ENCODE measurements at regions not wholly inside any gene's neighbourhood (a gene's known extent, or its start where the extent isn't known, plus 50 kb on each side); places are given as distances from the start of the nearest gene placed in this dataset.

DNA sequence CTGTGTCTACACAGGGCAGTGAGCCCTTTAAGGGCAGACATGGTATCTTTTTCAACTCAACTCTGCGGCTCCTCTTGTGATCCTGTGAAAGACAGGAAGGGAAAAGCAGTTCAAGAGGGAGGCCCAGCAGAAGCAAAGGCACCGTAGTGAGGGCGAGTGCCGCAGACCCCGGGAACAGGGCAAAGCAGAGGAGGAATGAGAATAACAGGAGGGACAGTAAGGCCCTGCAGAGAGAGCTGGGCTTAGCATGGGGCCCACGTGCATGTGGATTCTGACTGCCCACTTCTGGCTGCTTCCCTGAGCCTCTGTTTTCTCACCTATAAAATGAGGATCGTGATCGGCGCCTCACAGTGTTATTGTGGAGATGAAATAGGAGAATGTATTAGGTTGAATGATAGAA lies 409.3 kb downstream of the PTPRU start:
- peaks cover 15% of the 10 kb centered on the region for H3K27me3 Mint-ChIP-seq (ENCODE audit: low read depth)
- H3K27ac Mint-ChIP-seq (ENCODE audit: unreplicated experiment): no peak overlapping the region

DNA sequence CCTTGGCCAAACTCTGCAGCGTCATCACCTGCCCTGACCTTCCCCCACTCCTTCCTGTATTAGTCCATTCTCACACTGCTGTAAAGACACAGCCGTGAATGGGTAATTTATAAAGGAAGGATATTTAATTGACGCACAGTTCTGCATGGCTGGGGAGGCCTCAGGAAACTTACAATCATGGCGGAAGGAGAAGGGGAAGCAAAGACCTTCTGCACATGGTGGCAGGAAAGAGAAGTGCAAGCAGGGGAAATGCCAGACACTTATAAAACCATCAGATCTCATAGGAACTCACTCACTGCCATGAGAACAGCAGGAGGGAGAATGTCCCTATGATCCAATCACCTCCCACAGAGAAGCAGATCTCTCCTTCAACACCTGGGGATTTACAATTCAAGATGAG lies 408.5 kb downstream of the PTPRU start:
- Mint-ChIP-seq H3K9me3 (ENCODE audit: low read depth) (no peaks in the 10 kb centered on the region), H3K4me3 (ENCODE audit: unreplicated experiment) (no peak overlapping the region), H3K27me3 (ENCODE audit: low read depth) (peaks cover 10% of the 10 kb centered on the region), H3K36me3 (ENCODE audit: low read depth) (no peaks in the 10 kb centered on the region), H3K27ac (ENCODE audit: unreplicated experiment) (no peak overlapping the region), H3K4me1 (ENCODE audit: low read depth) (peaks cover 11% of the 10 kb centered on the region)
- TF ChIP-seq, protein P1, sequence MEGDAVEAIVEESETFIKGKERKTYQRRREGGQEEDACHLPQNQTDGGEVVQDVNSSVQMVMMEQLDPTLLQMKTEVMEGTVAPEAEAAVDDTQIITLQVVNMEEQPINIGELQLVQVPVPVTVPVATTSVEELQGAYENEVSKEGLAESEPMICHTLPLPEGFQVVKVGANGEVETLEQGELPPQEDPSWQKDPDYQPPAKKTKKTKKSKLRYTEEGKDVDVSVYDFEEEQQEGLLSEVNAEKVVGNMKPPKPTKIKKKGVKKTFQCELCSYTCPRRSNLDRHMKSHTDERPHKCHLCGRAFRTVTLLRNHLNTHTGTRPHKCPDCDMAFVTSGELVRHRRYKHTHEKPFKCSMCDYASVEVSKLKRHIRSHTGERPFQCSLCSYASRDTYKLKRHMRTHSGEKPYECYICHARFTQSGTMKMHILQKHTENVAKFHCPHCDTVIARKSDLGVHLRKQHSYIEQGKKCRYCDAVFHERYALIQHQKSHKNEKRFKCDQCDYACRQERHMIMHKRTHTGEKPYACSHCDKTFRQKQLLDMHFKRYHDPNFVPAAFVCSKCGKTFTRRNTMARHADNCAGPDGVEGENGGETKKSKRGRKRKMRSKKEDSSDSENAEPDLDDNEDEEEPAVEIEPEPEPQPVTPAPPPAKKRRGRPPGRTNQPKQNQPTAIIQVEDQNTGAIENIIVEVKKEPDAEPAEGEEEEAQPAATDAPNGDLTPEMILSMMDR (IDR thresholded peaks at IDR 0.05): no peak
- DNase-seq (ENCODE audit: low spot score): no peak

More for the DNA sequence above, 409.3 kb downstream of the PTPRU start:
- H3K9me3 Mint-ChIP-seq (ENCODE audit: low read depth): no peaks in the 10 kb centered on the region
- TF ChIP-seq, protein P1 (IDR thresholded peaks at IDR 0.05): no peak
- no peak for DNase-seq (ENCODE audit: low spot score)
- H3K36me3 Mint-ChIP-seq (ENCODE audit: low read depth): no peaks in the 10 kb centered on the region
- H3K4me1 Mint-ChIP-seq (ENCODE audit: low read depth): peaks cover 3% of the 10 kb centered on the region
- no peak overlapping the region for H3K4me3 Mint-ChIP-seq (ENCODE audit: unreplicated experiment)

DNA sequence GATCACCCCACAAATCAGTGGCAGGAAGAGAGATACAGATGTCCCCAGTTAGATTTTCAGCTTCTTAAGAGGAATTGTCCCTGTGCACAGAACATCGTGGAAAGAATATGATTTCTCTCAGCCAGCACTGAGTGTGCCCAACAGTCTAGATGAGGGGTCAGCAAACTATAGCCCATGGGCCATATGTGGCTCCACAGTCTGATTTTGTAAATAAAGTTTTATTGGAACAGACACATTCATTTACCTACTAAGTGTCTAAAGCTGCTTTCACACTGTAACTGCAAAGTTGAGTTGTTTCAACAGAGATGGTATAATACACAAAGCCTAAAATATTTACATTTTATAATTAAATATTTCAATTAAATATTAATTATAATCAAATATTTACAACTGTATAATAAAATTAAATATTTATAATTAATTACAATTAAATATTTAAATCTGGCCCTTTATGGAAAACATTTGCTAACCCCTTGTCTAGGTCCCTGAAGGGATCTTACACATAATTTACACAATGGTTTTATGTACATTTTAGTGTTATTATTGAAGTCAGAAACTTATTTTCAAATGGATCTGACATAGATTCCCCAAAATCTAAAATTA lies 407.6 kb downstream of the PTPRU start:
- TF ChIP-seq, protein P1 (IDR thresholded peaks at IDR 0.05): no peak
- Mint-ChIP-seq H3K27ac (ENCODE audit: unreplicated experiment) (no peak overlapping the region), H3K4me1 (ENCODE audit: low read depth) (peaks cover 13% of the 10 kb centered on the region), H3K4me3 (ENCODE audit: unreplicated experiment) (no peak overlapping the region), H3K36me3 (ENCODE audit: low read depth) (no peaks in the 10 kb centered on the region), H3K9me3 (ENCODE audit: low read depth) (no peaks in the 10 kb centered on the region), H3K27me3 (ENCODE audit: low read depth) (peaks cover 5% of the 10 kb centered on the region)
- no peak for DNase-seq (ENCODE audit: low spot score)

DNA sequence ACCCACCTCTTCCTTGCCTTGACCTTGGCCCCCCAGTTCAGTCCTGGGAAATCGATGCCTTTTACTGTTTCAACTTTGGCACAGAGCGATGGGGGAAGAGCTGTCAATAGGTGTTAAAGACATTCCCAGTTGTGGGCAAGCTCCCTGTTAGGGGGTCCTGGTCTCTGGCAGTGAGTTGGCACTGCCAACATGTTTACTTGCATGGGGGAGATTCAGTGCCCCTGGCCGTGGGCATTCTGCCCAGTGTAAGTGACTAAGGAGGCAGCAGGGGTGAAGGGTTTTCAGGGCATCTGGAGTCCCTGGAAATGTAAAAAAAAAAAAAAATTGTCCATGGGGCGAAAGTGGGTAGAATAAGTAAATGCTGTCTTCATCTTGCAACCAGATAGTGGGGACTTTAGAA lies 407.0 kb downstream of the PTPRU start:
- Mint-ChIP-seq H3K4me3 (ENCODE audit: unreplicated experiment) (no peak overlapping the region), H3K27ac (ENCODE audit: unreplicated experiment) (no peak overlapping the region), H3K36me3 (ENCODE audit: low read depth) (no peaks in the 10 kb centered on the region), H3K27me3 (ENCODE audit: low read depth) (peaks cover 5% of the 10 kb centered on the region), H3K9me3 (ENCODE audit: low read depth) (no peaks in the 10 kb centered on the region), H3K4me1 (ENCODE audit: low read depth) (peaks cover 13% of the 10 kb centered on the region)
- no peak for DNase-seq (ENCODE audit: low spot score)
- TF ChIP-seq, protein P1 (IDR thresholded peaks at IDR 0.05): no peak

DNA sequence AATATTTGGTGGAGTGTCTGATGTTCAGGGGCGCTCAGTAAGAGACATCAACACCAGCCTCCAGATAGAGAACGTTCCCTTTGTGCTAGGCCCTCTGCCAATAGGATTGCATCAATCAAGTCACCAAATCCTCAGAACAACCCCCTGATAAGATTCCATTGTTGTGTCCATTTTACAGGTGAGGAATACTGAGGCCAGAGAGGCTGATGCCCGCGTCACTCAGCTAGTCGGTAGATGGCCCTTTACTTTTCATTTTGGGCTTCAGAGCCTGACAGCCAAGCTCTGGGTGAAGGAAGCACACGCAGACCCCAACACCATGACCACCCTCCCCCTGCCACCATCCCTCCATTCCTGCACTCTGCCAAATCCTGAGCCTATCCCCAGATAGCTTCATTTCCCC lies 406.2 kb downstream of the PTPRU start:
- TF ChIP-seq, protein P1 (IDR thresholded peaks at IDR 0.05): no peak
- Mint-ChIP-seq H3K27ac (ENCODE audit: unreplicated experiment) (no peak overlapping the region), H3K27me3 (ENCODE audit: low read depth) (no peaks in the 10 kb centered on the region), H3K36me3 (ENCODE audit: low read depth) (no peaks in the 10 kb centered on the region), H3K9me3 (ENCODE audit: low read depth) (no peaks in the 10 kb centered on the region), H3K4me3 (ENCODE audit: unreplicated experiment) (no peak overlapping the region), H3K4me1 (ENCODE audit: low read depth) (peaks cover 13% of the 10 kb centered on the region)
- DNase-seq (ENCODE audit: low spot score): no peak
